ENCODE measurements at regions not wholly inside any gene's neighbourhood (a gene's known extent, or its start where the extent isn't known, plus 50 kb on each side); places are given as distances from the start of the nearest gene placed in this dataset.

DNA sequence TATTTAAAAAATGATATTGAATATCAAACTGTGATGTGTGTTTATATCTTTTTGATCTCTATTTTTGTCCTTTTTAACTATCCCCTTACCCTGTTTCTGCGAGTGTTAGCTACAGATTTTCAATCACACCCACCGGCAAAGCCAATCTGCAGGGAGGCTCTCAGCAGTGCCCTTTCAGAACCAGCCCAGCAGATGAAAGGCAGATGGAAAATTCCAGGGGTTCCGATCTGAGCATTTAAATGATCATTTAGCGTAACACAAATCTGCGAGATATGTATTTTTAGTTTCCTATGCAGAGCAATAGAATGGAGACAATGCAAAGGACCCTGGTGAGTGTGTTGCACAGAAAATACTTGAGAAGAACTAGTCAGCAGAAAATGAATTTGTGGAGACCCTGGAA lies 2170.5 kb upstream of the PIK3C3 start:
- Histone ChIP-seq H3K4me3 (no peak overlapping the region), H3K4me1 (no peaks in the 10 kb centered on the region), H3K27me3 (no peaks in the 10 kb centered on the region), H3K36me3 (no peaks in the 10 kb centered on the region), H3K9me3 (no peaks in the 10 kb centered on the region), H3K27ac (no peak overlapping the region)
- DNase-seq (no peak), ATAC-seq (no peak)
- WGBS (ENCODE audit: insufficient coverage, low coverage, low lambda C conversion rate, missing lambda C conversion rate) = 70% methylated on average over 5 of the region's 5 CpGs
- intact Hi-C loops (cut with DNase I) = no loop called here
- TF ChIP-seq POLR2A (IDR thresholded peaks at IDR 0.05) (no peak), CTCF (IDR thresholded peaks at IDR 0.05) (no peak)

DNA sequence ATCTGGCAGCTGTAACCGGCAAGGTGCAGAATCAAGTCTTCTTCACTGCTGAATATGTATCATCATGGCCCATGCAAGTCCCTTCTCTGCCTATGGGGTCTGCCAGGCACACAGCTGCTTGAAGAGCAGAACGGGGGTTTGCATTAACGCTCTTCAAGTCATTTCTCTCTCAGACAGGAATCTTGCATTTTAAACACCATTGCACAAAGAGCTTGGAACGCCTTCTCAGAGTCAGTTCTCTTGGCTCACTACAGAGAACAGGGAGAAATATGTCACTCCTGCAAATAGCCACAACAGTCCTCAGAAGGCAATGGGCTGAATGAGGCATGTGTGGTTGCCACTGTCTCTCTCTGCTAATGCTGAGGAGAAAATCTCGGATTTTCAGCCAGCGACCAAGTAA lies 2173.5 kb upstream of the PIK3C3 start:
- DNase-seq (no peak), ATAC-seq (no peak)
- Histone ChIP-seq H3K27me3 (no peaks in the 10 kb centered on the region), H3K4me1 (no peaks in the 10 kb centered on the region), H3K4me3 (no peak overlapping the region), H3K36me3 (no peaks in the 10 kb centered on the region), H3K27ac (no peak overlapping the region), H3K9me3 (no peaks in the 10 kb centered on the region)
- intact Hi-C loops (cut with DNase I) = no loop called here
- TF ChIP-seq CTCF (IDR thresholded peaks at IDR 0.05) (no peak), POLR2A (IDR thresholded peaks at IDR 0.05) (no peak)
- 62% methylated on average over 5 of the region's 6 CpGs for WGBS (ENCODE audit: insufficient coverage, low coverage, low lambda C conversion rate, missing lambda C conversion rate)

DNA sequence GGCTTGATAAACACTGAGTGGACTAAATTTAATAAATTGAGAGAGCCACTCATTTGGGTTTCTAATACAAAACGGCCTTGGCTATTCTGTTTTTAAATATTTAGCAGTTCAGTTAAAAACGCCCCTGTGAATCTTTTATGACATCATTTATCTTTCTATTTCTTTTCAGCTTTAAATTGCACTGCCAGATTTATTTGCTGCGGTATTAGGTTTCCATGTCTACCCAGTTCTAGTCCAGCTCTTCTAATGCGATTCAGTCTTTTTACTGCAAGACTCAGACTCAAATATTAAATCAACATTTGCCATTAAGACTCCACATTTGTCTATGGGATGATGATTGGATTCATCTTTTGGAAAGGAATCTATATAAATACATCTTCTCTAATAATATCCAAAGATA lies 2174.3 kb upstream of the PIK3C3 start:
- no peak overlapping the region for H3K27ac ChIP-seq
- ATAC-seq = no peak
- no peaks in the 10 kb centered on the region for H3K9me3 ChIP-seq
- H3K4me3 ChIP-seq = no peak overlapping the region
- DNase-seq = no peak
- no peak for TF ChIP-seq POLR2A (IDR thresholded peaks at IDR 0.05)
- TF ChIP-seq CTCF (IDR thresholded peaks at IDR 0.05) = no peak
- no peaks in the 10 kb centered on the region for H3K4me1 ChIP-seq
- H3K36me3 ChIP-seq = no peaks in the 10 kb centered on the region
- intact Hi-C loops (cut with DNase I) = no loop called here
- 55% methylated on average over 4 of the region's 4 CpGs for WGBS (ENCODE audit: insufficient coverage, low coverage, low lambda C conversion rate, missing lambda C conversion rate)
- H3K27me3 ChIP-seq = no peaks in the 10 kb centered on the region

- H3K36me3 ChIP-seq = no peaks in the 10 kb centered on the region
- no peak overlapping the region for H3K27ac ChIP-seq
- TF ChIP-seq CTCF (IDR thresholded peaks at IDR 0.05) (no peak), POLR2A (IDR thresholded peaks at IDR 0.05) (no peak)
- 72% methylated on average over 2 of the region's 2 CpGs for WGBS (ENCODE audit: insufficient coverage, low coverage, low lambda C conversion rate, missing lambda C conversion rate)
- ATAC-seq (no peak), DNase-seq (no peak)
- intact Hi-C loops (cut with DNase I) = no loop called here
- no peaks in the 10 kb centered on the region for H3K9me3 ChIP-seq
- no peak overlapping the region for H3K4me3 ChIP-seq
- H3K27me3 ChIP-seq = no peaks in the 10 kb centered on the region
- no peaks in the 10 kb centered on the region for H3K4me1 ChIP-seq
These were observed 2175.1 kb upstream of the PIK3C3 start for GRCh38 chr18:39779926-39780325.

- no peaks in the 10 kb centered on the region for H3K27me3 ChIP-seq
- H3K36me3 ChIP-seq = no peaks in the 10 kb centered on the region
- H3K9me3 ChIP-seq = no peaks in the 10 kb centered on the region
- ATAC-seq (no peak), DNase-seq (no peak)
- TF ChIP-seq CTCF (IDR thresholded peaks at IDR 0.05) (no peak), POLR2A (IDR thresholded peaks at IDR 0.05) (no peak)
- no peak overlapping the region for H3K27ac ChIP-seq
- H3K4me1 ChIP-seq = no peaks in the 10 kb centered on the region
- H3K4me3 ChIP-seq = no peak overlapping the region
- intact Hi-C loops (cut with DNase I) = no loop called here
These were observed 2178.3 kb upstream of the PIK3C3 start for GRCh38 chr18:39776766-39777165.
